BLaER1 (cell line): ENCODE measurements at regions not wholly inside any gene's neighbourhood (a gene's known extent, or its start where the extent isn't known, plus 50 kb on each side); places are given as distances from the start of the nearest gene placed in this dataset.
A peak's percentile ranks its signal among the peaks of the same experiment; 100 is the strongest.

Source experiments
- H3K27ac ChIP-seq: shearing (Covaris generic); formaldehyde crosslinking; 2 replicates; pipeline ENCODE4 v1.8.1; 2022
- H3K27me3 ChIP-seq: shearing (Covaris generic); formaldehyde crosslinking; 2 replicates; pipeline ENCODE4 v1.8.1; 2022
- H3K36me3 ChIP-seq: shearing (Covaris generic); formaldehyde crosslinking; 2 replicates; pipeline ENCODE4 v1.8.1; 2022
- H3K4me1 ChIP-seq: shearing (Covaris generic); formaldehyde crosslinking; 2 replicates; pipeline ENCODE4 v1.8.1; 2022
- H3K4me2 ChIP-seq: shearing (Covaris generic); formaldehyde crosslinking; 2 replicates; pipeline ENCODE4 v1.8.1; 2022
- H3K4me3 ChIP-seq: shearing (Covaris generic); formaldehyde crosslinking; 2 replicates; pipeline ENCODE4 v1.8.1; 2022
- H3K9ac ChIP-seq: shearing (Covaris generic); formaldehyde crosslinking; 2 replicates; pipeline ENCODE4 v1.8.1; 2022
- H3K9me3 ChIP-seq: shearing (Covaris generic); formaldehyde crosslinking; 2 replicates; pipeline ENCODE4 v1.8.1; 2022
- H4K20me1 ChIP-seq: shearing (Covaris generic); formaldehyde crosslinking; 2 replicates; pipeline ENCODE4 v1.8.1; 2022
- Cebpa-rat ChIP-seq: shearing (Covaris generic); IDR thresholded peaks from 2 replicates; pipeline ENCODE4 v1.8.1; 2022

DNA sequence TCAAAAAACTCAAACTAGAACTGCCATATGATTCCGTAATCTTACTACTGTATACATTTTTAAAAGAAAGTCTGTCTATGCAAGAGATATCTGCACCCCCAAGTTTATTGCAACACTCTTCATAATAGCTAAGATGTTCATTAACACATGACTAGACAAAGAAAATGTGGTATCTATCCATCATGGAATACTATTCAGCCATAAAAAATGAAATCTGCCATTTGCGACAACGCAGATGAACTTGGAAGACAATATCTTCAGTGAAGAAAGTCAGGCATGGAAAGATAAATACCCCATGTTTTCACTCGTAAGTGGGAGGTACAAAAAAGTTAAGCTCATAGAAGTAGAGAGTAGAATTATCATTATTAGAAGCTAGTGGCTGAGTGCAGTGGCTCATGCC is 87.3 kb upstream of the DHRSX start:
- Histone ChIP-seq H3K4me1 (peaks cover 72% of the 10 kb centered on the region), H3K36me3 (0 out of 2 replicates have a peak, but pooled peaks cover 5% of the 10 kb centered on the region), H3K27me3 (peaks cover 48% of the 10 kb centered on the region), H3K9me3 (peaks cover 10% of the 10 kb centered on the region; the same call in 1 of the 2 replicates), H3K27ac (no peak overlapping the region), H3K9ac (no peak overlapping the region), H3K4me2 (no peak overlapping the region; the same call in 1 of the 2 replicates), H4K20me1 (peaks cover 44% of the 10 kb centered on the region), H3K4me3 (no peak overlapping the region)
- no peak for TF ChIP-seq Cebpa-rat

DNA sequence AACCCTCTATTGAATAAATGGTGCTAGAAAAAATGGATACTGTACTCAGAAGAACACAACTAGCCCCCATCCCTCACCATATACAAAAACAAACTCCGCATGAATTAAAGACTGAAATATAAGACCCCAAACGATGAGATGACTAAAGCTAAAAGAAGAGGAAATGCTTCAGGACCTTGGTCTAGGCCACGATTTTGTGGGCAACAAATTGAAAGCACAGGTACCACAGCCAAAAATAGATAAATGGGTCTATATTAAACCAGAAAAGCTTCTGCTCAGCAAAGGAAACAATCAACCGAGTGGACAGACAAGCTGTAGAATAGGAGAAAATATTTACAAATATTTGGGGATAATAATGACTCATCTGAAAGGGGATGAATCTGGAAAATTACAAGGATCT is 86.4 kb upstream of the DHRSX start:
- no peak overlapping the region for H3K9ac ChIP-seq
- H3K27ac ChIP-seq: no peak overlapping the region
- H3K36me3 ChIP-seq: 0 out of 2 replicates have a peak, but pooled peaks cover 5% of the 10 kb centered on the region
- H3K4me1 ChIP-seq: peaks cover 63% of the 10 kb centered on the region
- H3K4me3 ChIP-seq: no peak overlapping the region
- H3K4me2 ChIP-seq: peak overlapping the region; percentile 34
- peaks cover 53% of the 10 kb centered on the region for H4K20me1 ChIP-seq
- peaks cover 10% of the 10 kb centered on the region; the same call in 1 of the 2 replicates for H3K9me3 ChIP-seq
- H3K27me3 ChIP-seq: peaks cover 57% of the 10 kb centered on the region
- TF ChIP-seq Cebpa-rat: no peak

DNA sequence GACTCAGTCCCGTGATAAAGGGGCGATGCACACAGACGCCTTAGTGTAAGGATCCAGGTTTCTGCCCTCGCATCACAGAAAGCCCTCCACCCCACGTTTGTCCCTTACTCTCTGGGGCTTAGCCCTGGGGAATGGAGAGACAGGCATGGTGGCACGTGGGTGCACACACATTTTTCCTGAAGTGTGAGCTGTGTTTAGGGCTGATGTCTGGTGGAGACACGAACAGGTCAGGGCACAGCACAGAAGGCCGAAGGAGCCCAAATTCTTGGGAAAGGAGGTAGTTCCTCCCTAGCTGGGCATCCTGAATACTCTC is 84.3 kb upstream of the DHRSX start:
- Histone ChIP-seq H3K27ac (no peak overlapping the region), H4K20me1 (peaks cover 70% of the 10 kb centered on the region), H3K9ac (no peak overlapping the region), H3K4me1 (peaks cover 43% of the 10 kb centered on the region), H3K36me3 (0 out of 2 replicates have a peak, but pooled peaks cover 5% of the 10 kb centered on the region), H3K4me2 (no peak overlapping the region), H3K27me3 (peaks cover 76% of the 10 kb centered on the region), H3K9me3 (peaks cover 10% of the 10 kb centered on the region; the same call in 1 of the 2 replicates), H3K4me3 (no peak overlapping the region)
- TF ChIP-seq Cebpa-rat: no peak

DNA sequence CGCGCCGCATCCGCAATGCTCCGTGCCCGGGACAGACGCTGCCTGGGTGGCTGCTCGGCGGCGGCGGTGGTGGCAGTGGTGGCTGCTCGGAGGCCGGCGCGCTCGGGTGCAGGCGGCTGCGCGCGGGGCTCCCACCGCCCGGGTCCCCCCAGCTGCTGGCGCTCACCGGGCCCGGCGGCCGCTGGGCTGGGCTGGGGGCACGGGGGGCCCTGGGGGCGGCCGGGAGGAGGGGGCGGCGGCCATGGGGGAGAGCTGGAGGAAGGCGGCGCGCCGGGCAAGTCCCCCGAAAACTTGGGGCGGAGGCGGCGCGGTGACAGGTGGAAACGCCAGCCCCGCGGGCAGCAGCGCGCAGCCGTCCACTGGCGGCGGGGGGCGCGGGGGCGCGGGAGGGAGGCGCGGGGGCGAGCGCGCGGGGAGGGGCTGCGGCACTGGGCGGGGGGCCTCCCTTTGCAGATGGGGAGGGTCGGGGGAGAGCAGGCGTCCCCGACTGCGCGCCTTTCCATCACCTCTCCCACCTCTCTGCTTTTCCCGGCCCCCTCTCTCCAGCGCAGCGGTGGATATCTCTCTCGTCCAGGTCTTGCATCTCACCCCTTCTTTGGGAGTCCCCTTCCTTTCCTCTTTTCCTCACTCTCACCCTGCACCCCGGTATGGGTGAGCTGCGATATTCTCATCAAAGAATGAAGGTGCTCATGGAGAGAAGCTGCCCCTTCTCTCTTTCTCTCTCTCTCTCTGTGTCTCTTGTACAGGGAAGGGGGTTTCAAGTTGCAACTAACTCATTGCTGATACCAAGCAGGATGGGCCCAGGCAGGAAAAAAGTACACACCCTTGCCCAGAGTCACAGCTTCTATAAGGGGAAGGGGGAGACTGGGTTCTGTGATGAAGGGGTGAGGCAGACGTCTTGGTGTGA is 83.7 kb upstream of the DHRSX start:
- peak overlapping the region; percentile 59 for H3K4me2 ChIP-seq
- H3K9me3 ChIP-seq: peaks cover 10% of the 10 kb centered on the region; the same call in 1 of the 2 replicates
- no peak for TF ChIP-seq Cebpa-rat
- no peak overlapping the region for H3K9ac ChIP-seq
- peaks cover 70% of the 10 kb centered on the region for H4K20me1 ChIP-seq
- H3K27me3 ChIP-seq: peaks cover 76% of the 10 kb centered on the region
- peaks cover 41% of the 10 kb centered on the region for H3K4me1 ChIP-seq
- H3K4me3 ChIP-seq: peak overlapping the region; percentile 47; the same call in 1 of the 2 replicates
- H3K27ac ChIP-seq: no peak overlapping the region
- 0 out of 2 replicates have a peak, but pooled peaks cover 5% of the 10 kb centered on the region for H3K36me3 ChIP-seq

DNA sequence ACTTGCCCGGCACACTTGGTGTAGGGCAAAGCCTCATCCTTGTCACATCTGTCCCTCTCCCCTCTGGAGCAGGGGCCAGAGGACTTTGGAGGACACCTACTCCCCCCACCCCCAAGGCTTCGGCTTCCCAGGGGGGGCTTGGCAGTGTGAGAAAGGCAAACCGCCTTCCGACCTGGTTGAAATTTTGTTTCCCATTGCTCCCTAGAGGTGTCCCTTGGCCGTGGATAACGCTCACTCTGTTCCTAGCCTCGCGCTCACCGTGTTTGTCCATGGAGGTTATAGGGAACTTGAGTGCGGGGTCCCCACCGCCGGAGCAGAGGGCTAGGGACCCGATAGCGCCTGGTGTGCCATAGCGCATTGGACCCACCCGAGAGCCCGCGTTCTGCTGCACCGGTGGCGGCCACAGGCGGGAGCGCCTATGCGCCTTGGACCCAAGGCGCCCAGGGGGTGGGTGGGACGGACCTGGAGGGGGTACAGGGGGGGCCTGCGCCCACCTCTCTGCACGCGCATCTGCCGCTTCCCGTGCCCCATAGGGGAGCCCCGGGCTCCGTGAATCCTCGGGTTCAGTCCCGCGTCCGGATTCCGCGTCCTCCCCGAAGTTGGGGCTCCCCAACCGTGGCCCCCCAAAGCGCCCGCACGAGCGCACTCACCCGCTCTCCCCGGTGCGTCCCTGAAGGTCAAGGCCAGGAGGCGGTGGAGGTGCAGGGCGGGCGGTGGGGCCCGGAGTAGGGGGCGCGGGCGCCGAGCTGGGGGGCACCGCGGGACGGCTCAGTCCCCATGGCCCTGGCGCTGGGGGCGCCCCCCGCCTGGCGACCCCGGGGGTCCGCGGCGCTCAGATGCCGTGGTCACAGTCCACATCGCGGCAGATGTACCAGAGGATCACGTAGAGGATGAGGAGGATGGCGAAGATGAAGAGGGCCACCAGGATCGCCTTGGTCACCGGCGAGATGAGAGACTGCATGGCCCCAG is 82.7 kb upstream of the DHRSX start:
- H3K9me3 ChIP-seq: peaks cover 5% of the 10 kb centered on the region; the same call in 1 of the 2 replicates
- peak overlapping the region; percentile 59 for H3K4me2 ChIP-seq
- no peak for TF ChIP-seq Cebpa-rat
- peaks cover 70% of the 10 kb centered on the region for H4K20me1 ChIP-seq
- peak overlapping the region; percentile 47 for H3K4me3 ChIP-seq
- H3K4me1 ChIP-seq: peaks cover 41% of the 10 kb centered on the region
- H3K27ac ChIP-seq: no peak overlapping the region
- H3K27me3 ChIP-seq: peaks cover 76% of the 10 kb centered on the region
- no peak overlapping the region for H3K9ac ChIP-seq
- H3K36me3 ChIP-seq: 0 out of 2 replicates have a peak, but pooled peaks cover 5% of the 10 kb centered on the region

DNA sequence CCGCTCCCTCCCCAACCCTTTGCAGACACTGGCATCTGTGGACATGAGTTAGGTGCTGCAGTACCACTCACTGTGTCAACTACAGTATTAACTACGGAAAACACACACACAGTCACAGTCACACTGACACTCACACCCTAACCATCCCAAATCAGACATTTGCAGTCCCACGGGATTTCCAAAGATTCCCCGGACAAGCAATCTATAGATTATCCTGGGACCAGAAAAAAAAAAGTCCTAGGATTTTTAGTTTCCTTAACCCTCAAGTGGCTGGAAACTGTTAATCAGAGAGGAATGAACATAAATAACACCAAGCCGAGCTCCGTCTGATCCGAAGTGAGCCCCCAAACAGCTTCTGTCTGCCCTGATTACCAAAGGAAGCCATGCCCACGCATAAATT is 81.9 kb upstream of the DHRSX start:
- Histone ChIP-seq H3K4me3 (no peak overlapping the region), H3K4me2 (no peak overlapping the region), H4K20me1 (peaks cover 70% of the 10 kb centered on the region), H3K9me3 (no peaks in the 10 kb centered on the region), H3K36me3 (0 out of 2 replicates have a peak, but pooled peaks cover 5% of the 10 kb centered on the region), H3K4me1 (peaks cover 46% of the 10 kb centered on the region), H3K27ac (no peak overlapping the region), H3K9ac (no peak overlapping the region), H3K27me3 (peaks cover 75% of the 10 kb centered on the region)
- TF ChIP-seq Cebpa-rat: no peak

DNA sequence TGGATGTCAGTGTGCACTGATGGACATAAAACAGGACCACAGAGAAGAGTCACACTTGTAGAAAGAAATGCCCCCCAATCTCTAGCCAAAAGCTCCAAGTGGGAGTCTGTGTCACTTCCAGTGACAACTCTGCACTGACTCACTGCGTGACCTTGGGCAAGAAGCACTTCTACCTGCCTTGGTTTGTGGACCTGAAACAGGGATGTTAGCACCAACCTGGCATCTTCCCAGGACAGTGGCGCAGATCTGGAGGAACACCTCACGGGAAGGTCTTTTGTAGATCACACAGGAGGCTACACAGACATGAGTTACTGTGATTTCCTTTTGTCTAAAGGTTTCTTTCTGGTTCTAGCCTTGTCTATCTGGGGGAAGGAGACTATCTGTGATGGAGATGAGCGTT is 80.5 kb upstream of the DHRSX start:
- H3K4me1 ChIP-seq: peaks cover 40% of the 10 kb centered on the region
- no peak overlapping the region for H3K9ac ChIP-seq
- H3K9me3 ChIP-seq: no peaks in the 10 kb centered on the region
- no peak overlapping the region for H3K4me3 ChIP-seq
- H3K4me2 ChIP-seq: no peak overlapping the region
- peaks cover 61% of the 10 kb centered on the region for H3K27me3 ChIP-seq
- H3K36me3 ChIP-seq: 0 out of 2 replicates have a peak, but pooled peaks cover 5% of the 10 kb centered on the region
- no peak overlapping the region for H3K27ac ChIP-seq
- peaks cover 56% of the 10 kb centered on the region for H4K20me1 ChIP-seq
- no peak for TF ChIP-seq Cebpa-rat

DNA sequence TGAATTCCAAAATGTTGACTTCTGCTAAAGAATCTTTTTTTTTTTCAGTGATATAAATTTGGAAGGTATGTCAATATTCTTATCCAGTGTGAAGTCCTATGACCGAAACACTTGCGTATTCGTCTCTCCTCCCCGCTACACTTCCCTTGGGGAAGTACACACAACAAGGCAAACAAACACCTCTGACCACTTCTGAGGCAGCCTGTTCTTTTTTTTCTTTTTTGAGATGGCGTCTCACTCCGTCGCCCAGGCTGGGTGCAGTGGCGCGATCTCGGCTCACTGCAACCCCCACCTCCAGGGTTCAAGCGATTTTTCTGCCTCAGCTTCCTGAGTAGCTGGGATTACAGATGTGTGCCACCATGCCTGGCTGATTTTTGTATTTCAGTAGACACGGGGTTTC is 78.1 kb upstream of the DHRSX start:
- Histone ChIP-seq H3K27me3 (peaks cover 37% of the 10 kb centered on the region), H4K20me1 (peaks cover 34% of the 10 kb centered on the region), H3K9ac (no peak overlapping the region), H3K27ac (no peak overlapping the region), H3K36me3 (no peaks in the 10 kb centered on the region), H3K4me2 (peak overlapping the region; percentile 77), H3K9me3 (no peaks in the 10 kb centered on the region), H3K4me3 (no peak overlapping the region), H3K4me1 (peaks cover 33% of the 10 kb centered on the region)
- TF ChIP-seq Cebpa-rat: no peak

DNA sequence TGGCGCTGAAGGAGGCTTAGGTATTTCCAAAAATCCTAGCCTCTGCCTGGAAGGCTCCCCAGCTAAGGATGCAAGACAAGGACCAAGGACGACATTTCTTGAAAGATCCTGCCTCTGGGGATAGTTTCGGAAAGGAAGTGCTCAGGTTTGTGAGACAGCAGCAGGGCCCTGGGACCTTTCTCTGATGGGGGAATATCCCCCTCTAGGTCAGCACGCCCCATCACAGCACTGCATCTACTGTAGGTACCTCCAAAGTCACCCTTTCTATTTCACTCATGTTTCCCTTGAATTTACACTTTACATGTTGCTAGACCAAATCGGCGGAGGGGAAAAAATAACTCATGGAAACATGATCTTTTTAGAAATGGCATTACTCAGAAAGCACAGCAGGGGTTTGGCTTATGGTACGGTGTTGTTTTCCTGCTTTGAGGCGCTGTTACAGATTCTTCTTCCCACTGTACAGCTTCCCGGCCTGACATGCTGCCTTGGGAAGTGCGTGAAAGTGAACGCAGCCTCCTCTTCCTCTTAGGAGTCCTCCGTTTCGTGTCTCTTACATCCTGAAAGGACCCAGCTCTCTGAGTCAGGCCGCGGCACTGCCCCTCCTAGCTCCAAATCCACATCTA is 77.2 kb upstream of the DHRSX start:
- Histone ChIP-seq H3K4me1 (peaks cover 35% of the 10 kb centered on the region), H3K9me3 (0 out of 2 replicates have a peak, but pooled peaks cover 5% of the 10 kb centered on the region), H3K9ac (no peak overlapping the region), H3K27ac (no peak overlapping the region), H4K20me1 (peaks cover 25% of the 10 kb centered on the region), H3K4me2 (peak overlapping the region; percentile 77), H3K4me3 (no peak overlapping the region), H3K36me3 (no peaks in the 10 kb centered on the region), H3K27me3 (peaks cover 28% of the 10 kb centered on the region)
- no peak for TF ChIP-seq Cebpa-rat
